ENCODE measurements at regions not wholly inside any gene's neighbourhood (a gene's known extent, or its start where the extent isn't known, plus 50 kb on each side); places are given as distances from the start of the nearest gene placed in this dataset.
"Not testable (repeated sequence)": the region's sequence is repeated elsewhere in the genome, so short reads cannot be mapped to it uniquely, and the experiment has no call there.

GRCh38 chr13:109427148-109427547, 359.2 kb downstream of the IRS2 start:
- DNase-seq: no peak

- DNase-seq: no peak
Measured at GRCh38 chr13:109426690-109426990, 359.7 kb downstream of the IRS2 start.

GRCh38 chr13:109425821-109426689, 360.3 kb downstream of the IRS2 start:
- DNase-seq: no peak

- no peak for DNase-seq
Measured at GRCh38 chr13:109422161-109422560, 364.2 kb downstream of the IRS2 start.

DNA sequence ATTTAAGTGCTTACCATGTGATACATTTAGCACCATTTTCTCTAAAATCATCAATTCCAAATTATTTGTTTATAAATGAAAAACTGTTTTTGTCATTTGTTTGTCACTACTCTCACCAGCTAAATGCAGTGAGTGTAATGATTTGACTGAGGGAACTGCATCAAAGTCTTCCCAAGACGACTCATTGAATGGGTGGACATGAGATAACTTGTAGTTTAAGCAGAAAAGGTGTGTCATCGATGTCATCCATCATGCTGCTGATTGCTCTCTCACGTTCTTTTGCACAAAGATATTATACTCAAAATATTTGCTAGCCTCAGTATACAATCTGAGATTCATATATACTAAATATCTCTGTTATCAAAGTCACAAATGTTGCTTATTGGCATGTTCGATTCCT, 366.5 kb downstream of the IRS2 start:
- no peak for DNase-seq

GRCh38 chr13:109418111-109418510, 368.3 kb downstream of the IRS2 start:
- DNase-seq: no peak

DNA sequence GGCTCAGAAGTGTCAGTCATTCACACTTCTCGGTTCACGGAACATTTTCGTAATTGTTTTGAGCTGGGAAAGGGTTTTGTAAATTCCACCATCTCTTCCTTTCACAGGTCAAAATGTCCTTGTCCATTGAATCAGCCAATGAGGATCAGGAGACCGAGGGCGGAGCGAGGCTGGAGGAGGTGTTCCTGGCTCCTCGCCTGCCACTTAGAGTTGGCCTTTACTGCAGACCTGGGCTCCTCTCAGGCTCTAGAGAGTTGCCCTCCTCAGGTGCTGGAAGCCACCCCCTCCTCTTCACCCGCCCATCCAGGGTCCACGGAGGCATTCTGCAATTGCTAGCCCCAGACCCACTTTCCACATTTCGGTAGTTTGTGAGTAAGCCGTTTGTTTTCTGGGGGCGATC, 370.4 kb downstream of the IRS2 start:
- no peak for DNase-seq

- no peak for DNase-seq
Measured at GRCh38 chr13:109415057-109415456, 371.3 kb downstream of the IRS2 start.

GRCh38 chr13:109412283-109412901, 374.0 kb downstream of the IRS2 start:
- DNase-seq: no peak

DNA sequence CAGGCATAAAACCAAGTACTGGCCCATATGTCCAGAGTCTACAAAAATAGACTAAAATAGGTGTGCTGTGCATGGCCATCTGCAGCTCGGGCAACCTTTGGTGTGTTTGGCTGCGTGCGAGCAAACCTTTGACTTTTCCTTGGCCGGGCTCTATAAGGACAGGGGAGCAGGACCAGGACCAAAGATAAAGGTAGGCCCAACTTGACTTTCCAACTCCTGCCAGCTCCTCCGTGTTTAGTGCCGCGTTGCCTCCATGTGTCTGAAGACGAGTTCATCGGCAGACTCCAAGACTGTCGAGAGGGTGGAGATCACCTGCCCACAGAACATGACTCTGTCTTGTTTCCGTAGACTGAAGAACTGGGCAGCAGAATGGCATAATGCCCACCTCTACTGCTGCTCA, 375.5 kb downstream of the IRS2 start:
- no peak for DNase-seq

- DNase-seq: no peak
Measured at GRCh38 chr13:109408591-109409382, 377.6 kb downstream of the IRS2 start.

GRCh38 chr13:109406376-109406992, 379.9 kb downstream of the IRS2 start:
- DNase-seq: no peak

DNA sequence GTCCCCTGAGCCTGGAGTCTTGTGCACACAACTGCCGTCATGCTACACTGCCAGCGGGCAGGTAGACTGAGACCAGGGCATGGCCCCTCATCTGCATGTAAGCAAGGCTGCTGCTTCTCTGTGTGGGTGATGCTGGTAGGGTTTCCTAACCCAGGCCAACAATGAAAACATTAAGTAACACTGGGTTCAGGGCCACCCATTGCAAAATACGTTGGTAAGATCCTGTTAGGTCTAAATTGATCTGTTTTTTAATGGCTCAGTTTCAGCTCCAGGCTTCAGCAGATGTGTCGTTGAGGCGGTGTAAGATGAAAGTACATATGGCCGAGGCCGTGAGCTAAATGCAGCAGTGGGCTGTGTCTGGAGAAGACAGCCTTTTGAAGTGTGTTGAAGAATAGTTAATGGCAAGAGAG, 383.4 kb downstream of the IRS2 start:
- no peak for DNase-seq

- DNase-seq: no peak
Measured at GRCh38 chr13:109401891-109402290, 384.5 kb downstream of the IRS2 start.

- DNase-seq: no peak
Measured at GRCh38 chr13:109401307-109401706, 385.1 kb downstream of the IRS2 start.

DNA sequence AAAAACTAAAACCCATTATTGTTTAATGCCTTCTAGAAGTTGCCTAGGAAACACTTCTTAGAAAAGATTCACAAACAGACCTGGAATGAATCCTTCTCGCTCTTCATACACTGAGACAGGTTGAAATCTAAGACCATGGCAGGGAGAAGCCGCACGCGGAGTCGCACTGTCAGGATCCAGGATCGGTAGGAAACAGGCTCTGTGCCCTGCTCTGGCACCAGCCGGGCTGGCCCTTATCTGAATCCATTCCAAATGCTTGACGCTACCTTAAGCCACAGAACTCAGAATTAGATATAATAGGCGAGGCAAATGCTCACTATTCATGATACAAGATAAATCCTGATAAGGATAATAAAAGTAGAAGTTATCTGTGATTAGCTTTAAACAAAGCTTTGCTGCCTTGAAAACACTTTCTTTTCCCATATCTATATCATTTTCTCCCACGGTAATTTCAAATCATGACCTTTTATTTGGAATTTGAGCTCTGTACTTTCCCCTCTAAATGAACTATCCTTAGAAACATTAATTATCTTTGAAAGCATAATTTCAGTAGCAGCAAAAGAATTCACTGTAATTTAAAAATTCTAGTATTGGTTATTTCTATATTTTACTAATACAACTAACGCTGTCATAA, 385.6 kb downstream of the IRS2 start:
- DNase-seq: no peak

- DNase-seq: no peak
Measured at GRCh38 chr13:109400209-109400608, 386.2 kb downstream of the IRS2 start.

- DNase-seq: not testable (repeated sequence)
Measured at GRCh38 chr13:109398071-109398470, 388.3 kb downstream of the IRS2 start.

DNA sequence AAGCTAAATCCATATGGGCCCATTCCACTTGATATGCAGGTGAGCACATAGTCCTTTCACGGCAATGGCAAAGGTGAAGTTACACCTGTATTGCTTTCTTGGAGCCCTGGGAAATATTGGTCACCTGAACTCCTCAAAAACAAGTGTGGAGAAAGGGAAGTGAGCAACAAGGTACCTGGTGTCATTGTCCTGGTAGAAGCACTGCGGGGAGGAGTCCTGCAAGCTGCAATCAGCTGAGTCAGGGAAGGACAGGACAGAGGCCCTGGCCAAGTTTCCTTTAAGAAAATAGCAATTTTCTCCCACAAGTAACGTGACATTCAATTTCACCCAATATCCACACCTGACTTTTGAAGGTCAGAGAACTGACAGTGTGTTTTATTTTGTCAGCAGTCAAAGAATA, 389.1 kb downstream of the IRS2 start:
- DNase-seq: no peak

DNA sequence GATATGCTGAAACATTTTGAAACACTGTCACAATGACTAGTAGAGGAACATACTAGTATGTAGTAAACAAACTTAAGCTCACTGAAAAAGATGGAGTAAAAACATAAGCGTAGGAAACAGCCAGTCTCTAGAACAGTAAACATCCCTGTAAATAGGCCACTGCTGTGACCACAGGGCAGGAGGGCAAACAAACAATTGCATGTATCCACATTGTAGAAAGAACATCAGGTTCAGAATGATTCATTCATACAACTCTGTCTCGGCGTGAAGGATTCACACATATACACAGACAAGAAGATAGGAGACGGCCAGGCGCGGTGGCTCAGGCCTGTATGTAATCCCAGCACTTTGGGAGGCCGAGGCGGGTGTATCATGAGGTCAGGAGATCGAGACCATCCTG, 390.1 kb downstream of the IRS2 start:
- no peak for DNase-seq

GRCh38 chr13:109395014-109395413, 391.4 kb downstream of the IRS2 start:
- no peak for DNase-seq

DNA sequence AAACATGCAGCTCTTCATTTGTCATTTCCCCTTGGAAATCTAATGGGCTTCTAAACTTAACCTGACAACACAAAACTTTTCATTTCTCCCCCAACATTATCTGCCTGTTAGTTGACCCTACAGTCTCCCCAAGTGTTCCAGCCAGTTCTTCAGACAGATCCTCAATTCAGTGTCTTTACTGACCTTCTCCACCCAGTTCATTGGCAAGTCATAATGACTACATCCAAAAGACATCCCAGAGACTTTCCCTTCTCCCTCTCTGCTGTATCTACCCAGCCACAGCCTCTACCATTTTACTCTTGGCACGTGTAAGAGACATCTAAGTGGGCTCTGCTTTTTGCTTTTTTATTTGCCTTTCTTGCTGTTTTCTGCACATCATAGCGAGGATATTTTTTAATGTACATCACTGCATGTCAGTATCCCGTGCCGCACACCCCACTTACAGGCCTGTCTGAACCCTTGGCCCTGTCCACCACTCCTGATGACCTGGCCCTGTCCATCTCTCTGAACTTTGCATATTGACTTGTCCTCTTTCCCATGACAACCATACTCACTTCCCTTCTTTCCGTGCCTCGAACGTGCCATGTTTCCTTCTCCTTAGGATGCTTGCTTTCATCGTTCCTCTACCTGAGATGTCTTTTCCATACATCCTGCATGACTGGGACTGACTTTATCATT, 391.9 kb downstream of the IRS2 start:
- DNase-seq: no peak
